GM23338 (cell line): ENCODE measurements at regions not wholly inside any gene's neighbourhood (a gene's known extent, or its start where the extent isn't known, plus 50 kb on each side); places are given as distances from the start of the nearest gene placed in this dataset.

Source experiments
- ATAC-seq: fragments of 200-7000 bp; cut with Tn5 transposase; 3 replicates; pipeline ENCODE4 v1.9.1; 2020
- DNase-seq: peaks from one replicate; pipeline ENCODE4 v3.0.0-alpha.2; 2015; ENCODE audit warnings: low spot score
- H2AFZ ChIP-seq: fragments of 200-600 bp; sonication (generic); 2 replicates; pipeline ENCODE4 v1.8.0; 2016; ENCODE audit warnings: antibody characterized with exemption, mild to moderate bottlenecking, moderate library complexity
- H3F3A ChIP-seq: fragments of 200-600 bp; sonication (generic); replicated peaks from 2 replicates; pipeline ENCODE4 v1.8.0; 2017; ENCODE audit warnings: antibody characterized with exemption, mixed run types, low read depth
- H3K27ac ChIP-seq: fragments of 200-600 bp; sonication (generic); 2 replicates; pipeline ENCODE4 v1.6.1; 2016; ENCODE audit warnings: low read depth
- H3K27me3 ChIP-seq: fragments of 200-600 bp; sonication (generic); 2 replicates; pipeline ENCODE4 v1.8.0; 2016; ENCODE audit warnings: mild to moderate bottlenecking, mixed run types, moderate library complexity; ENCODE audit not compliant: insufficient read depth
- H3K36me3 ChIP-seq: fragments of 200-600 bp; sonication (generic); 2 replicates; pipeline ENCODE4 v1.8.0; 2016; ENCODE audit warnings: mild to moderate bottlenecking; ENCODE audit not compliant: insufficient read depth
- H3K4me1 ChIP-seq: fragments of 200-600 bp; sonication (generic); 2 replicates; pipeline ENCODE4 v1.8.0; 2016; ENCODE audit warnings: mild to moderate bottlenecking, moderate library complexity; ENCODE audit not compliant: insufficient read depth
- H3K4me2 ChIP-seq: fragments of 200-600 bp; sonication (generic); 2 replicates; pipeline ENCODE4 v1.7.1; 2017; ENCODE audit warnings: mixed run types
- H3K4me3 ChIP-seq: fragments of 200-600 bp; sonication (generic); 2 replicates; pipeline ENCODE4 v1.6.1; 2016; ENCODE audit warnings: mixed run types
- H3K79me2 ChIP-seq: fragments of 200-600 bp; sonication (generic); replicated peaks from 2 replicates; pipeline ENCODE4 v1.8.0; 2017; ENCODE audit warnings: mild to moderate bottlenecking; ENCODE audit not compliant: insufficient read depth
- H3K9me2 ChIP-seq: fragments of 200-600 bp; sonication (generic); 2 replicates; pipeline ENCODE4 v1.8.0; 2017; ENCODE audit not compliant: insufficient read depth
- H4K20me1 ChIP-seq: fragments of 200-600 bp; sonication (generic); replicated peaks from 2 replicates; pipeline ENCODE4 v1.8.0; 2017; ENCODE audit warnings: mild to moderate bottlenecking; ENCODE audit not compliant: insufficient read depth
- H3K27ac Mint-ChIP-seq: 2 replicates; pipeline ENCODE4 v1.8.0; 2020; ENCODE audit warnings: inconsistent platforms, mild to moderate bottlenecking, moderate library complexity, mixed read lengths
- H3K27me3 Mint-ChIP-seq: 3 replicates; pipeline ENCODE4 v1.8.0; 2022; ENCODE audit warnings: low read depth, mild to moderate bottlenecking, moderate library complexity, mixed read lengths, inconsistent platforms; ENCODE audit not compliant: insufficient read depth, poor library complexity
- H3K36me3 Mint-ChIP-seq: 3 replicates; pipeline ENCODE4 v1.8.0; 2021; ENCODE audit warnings: low read depth, mild to moderate bottlenecking, inconsistent platforms, moderate library complexity, mixed read lengths
- H3K4me1 Mint-ChIP-seq: 3 replicates; pipeline ENCODE4 v1.8.0; 2020; ENCODE audit warnings: mild to moderate bottlenecking, inconsistent platforms, mixed read lengths
- H3K4me3 Mint-ChIP-seq: 3 replicates; pipeline ENCODE4 v1.8.0; 2021; ENCODE audit warnings: moderate library complexity, mild to moderate bottlenecking, inconsistent platforms, mixed read lengths
- H3K9me3 Mint-ChIP-seq: 3 replicates; pipeline ENCODE4 v1.8.0; 2020; ENCODE audit warnings: moderate library complexity, mild to moderate bottlenecking, inconsistent platforms, mixed read lengths
- CREB1 ChIP-seq: fragments of 250-450 bp; sonication (Bioruptor Pico); IDR thresholded peaks from 2 replicates; pipeline ENCODE4 v1.5.0; 2020; ENCODE audit warnings: low read depth, mild to moderate bottlenecking, moderate library complexity
- CTCF ChIP-seq, 2 experiments: fragments of 200-600 bp in 1 of 2; sonication (generic) in 1 of 2; conservative IDR thresholded peaks; 2 replicates each; pipeline versions ENCODE4 v1.5.1 to v1.6.1; 2016 to 2017; ENCODE audit warnings: antibody characterized with exemption in 2 of 2, low read depth in 2 of 2, mild to moderate bottlenecking in 2 of 2, moderate library complexity in 1 of 2
- EZH2 ChIP-seq: fragments of 200-600 bp; sonication (generic); IDR thresholded peaks from one replicate; pipeline ENCODE4 v1.8.0; 2017; ENCODE audit warnings: antibody characterized with exemption, mild to moderate bottlenecking, low read depth; ENCODE audit not compliant: unreplicated experiment
- EZH2phosphoT487 ChIP-seq: fragments of 200-600 bp; sonication (generic); IDR thresholded peaks from one replicate; pipeline ENCODE4 v1.8.1; 2018; ENCODE audit warnings: antibody characterized with exemption; ENCODE audit not compliant: unreplicated experiment
- JUNB ChIP-seq: IDR thresholded peaks from one replicate; pipeline ENCODE4 v1.6.1; 2016; ENCODE audit warnings: antibody characterized with exemption; ENCODE audit not compliant: unreplicated experiment
- NANOG ChIP-seq: IDR thresholded peaks from 2 replicates; pipeline ENCODE4 v1.6.1; 2016; ENCODE audit warnings: antibody characterized with exemption, borderline replicate concordance
- POLR2AphosphoS5 ChIP-seq: IDR thresholded peaks from 2 replicates; pipeline ENCODE4 v1.6.1; 2016; ENCODE audit warnings: antibody characterized with exemption, low read depth
- ZNF114 ChIP-seq: fragments of 250-450 bp; sonication (Bioruptor Pico); IDR thresholded peaks from 2 replicates; pipeline ENCODE4 v1.5.0; 2020; ENCODE audit warnings: mild to moderate bottlenecking, moderate library complexity
- ZNF331 ChIP-seq: fragments of 250-450 bp; sonication (Bioruptor Pico); IDR thresholded peaks from 2 replicates; pipeline ENCODE4 v1.5.0; 2020; ENCODE audit warnings: low read depth, mild to moderate bottlenecking, moderate library complexity
- TF ChIP-seq, protein P1 (sequence below): IDR thresholded peaks from one replicate; pipeline ENCODE4 v1.6.1; 2018; ENCODE audit warnings: antibody characterized with exemption; ENCODE audit not compliant: unreplicated experiment

- TF ChIP-seq, protein P1, sequence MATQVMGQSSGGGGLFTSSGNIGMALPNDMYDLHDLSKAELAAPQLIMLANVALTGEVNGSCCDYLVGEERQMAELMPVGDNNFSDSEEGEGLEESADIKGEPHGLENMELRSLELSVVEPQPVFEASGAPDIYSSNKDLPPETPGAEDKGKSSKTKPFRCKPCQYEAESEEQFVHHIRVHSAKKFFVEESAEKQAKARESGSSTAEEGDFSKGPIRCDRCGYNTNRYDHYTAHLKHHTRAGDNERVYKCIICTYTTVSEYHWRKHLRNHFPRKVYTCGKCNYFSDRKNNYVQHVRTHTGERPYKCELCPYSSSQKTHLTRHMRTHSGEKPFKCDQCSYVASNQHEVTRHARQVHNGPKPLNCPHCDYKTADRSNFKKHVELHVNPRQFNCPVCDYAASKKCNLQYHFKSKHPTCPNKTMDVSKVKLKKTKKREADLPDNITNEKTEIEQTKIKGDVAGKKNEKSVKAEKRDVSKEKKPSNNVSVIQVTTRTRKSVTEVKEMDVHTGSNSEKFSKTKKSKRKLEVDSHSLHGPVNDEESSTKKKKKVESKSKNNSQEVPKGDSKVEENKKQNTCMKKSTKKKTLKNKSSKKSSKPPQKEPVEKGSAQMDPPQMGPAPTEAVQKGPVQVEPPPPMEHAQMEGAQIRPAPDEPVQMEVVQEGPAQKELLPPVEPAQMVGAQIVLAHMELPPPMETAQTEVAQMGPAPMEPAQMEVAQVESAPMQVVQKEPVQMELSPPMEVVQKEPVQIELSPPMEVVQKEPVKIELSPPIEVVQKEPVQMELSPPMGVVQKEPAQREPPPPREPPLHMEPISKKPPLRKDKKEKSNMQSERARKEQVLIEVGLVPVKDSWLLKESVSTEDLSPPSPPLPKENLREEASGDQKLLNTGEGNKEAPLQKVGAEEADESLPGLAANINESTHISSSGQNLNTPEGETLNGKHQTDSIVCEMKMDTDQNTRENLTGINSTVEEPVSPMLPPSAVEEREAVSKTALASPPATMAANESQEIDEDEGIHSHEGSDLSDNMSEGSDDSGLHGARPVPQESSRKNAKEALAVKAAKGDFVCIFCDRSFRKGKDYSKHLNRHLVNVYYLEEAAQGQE = no peak
- TF ChIP-seq CREB1 (CRISPR knock-in tag) (no peak), ZNF114 (CRISPR knock-in tag) (no peak), CTCF (conservative IDR thresholded peaks at IDR 0.05; ENCODE audit: low read depth in 2 of 2) (no peak), EZH2phosphoT487 (no peak), NANOG (no peak), JUNB (no peak)
Observed at GRCh38 chr18:72637721-72638120, 93.6 kb upstream of the CBLN2 start (continued).

DNA sequence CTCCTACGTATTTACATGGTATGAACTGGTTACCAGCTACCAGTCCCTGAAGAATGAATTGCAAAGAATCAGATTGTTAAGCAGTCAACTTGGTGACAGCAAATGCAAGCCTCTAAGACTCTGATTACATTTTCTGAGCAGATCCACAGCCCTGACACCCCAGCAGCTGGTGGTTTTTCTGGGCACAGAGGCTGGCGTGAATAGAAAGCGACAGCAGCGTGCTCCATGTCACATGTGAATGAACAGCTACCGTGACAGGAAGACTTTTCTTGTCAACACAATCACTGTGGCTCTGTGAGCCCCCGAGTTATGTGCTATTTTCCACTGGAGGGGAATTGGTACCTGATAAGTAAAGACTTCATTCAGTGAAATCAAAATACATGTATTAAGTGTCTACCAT is 93.2 kb upstream of the CBLN2 start:
- TF ChIP-seq CTCF (conservative IDR thresholded peaks at IDR 0.05; ENCODE audit: low read depth in 2 of 2) (no peak), POLR2AphosphoS5 (no peak), ZNF331 (CRISPR knock-in tag) (no peak), ZNF114 (CRISPR knock-in tag) (no peak), JUNB (no peak), EZH2phosphoT487 (no peak), EZH2 (no peak)
- TF ChIP-seq, protein P1 = no peak
- H3K27me3 ChIP-seq = no peaks in the 10 kb centered on the region
- no peak overlapping the region for H3K4me3 Mint-ChIP-seq
- no peak overlapping the region for H3K27ac ChIP-seq
- no peak for DNase-seq
- H3K36me3 ChIP-seq = no peaks in the 10 kb centered on the region
- peaks cover 54% of the 10 kb centered on the region for H3K9me3 Mint-ChIP-seq
- H3K4me3 ChIP-seq = no peak overlapping the region
- H3K9me2 ChIP-seq = no peaks in the 10 kb centered on the region
- no peak overlapping the region for H3K4me2 ChIP-seq
- peaks cover 3% of the 10 kb centered on the region; the same call in 1 of the 3 replicates for H3K36me3 Mint-ChIP-seq
- no peak overlapping the region for H3K27ac Mint-ChIP-seq
- H2AFZ ChIP-seq = no peak overlapping the region
- H3K4me1 Mint-ChIP-seq = no peaks in the 10 kb centered on the region; the same call in 2 of the 3 replicates
- no peaks in the 10 kb centered on the region for H3K79me2 ChIP-seq
- no peak for ATAC-seq
- H3K27me3 Mint-ChIP-seq = peaks cover 4% of the 10 kb centered on the region
- H3K4me1 ChIP-seq = no peaks in the 10 kb centered on the region
- no peaks in the 10 kb centered on the region for H4K20me1 ChIP-seq
- no peaks in the 10 kb centered on the region for H3F3A ChIP-seq
